Peyer's patch (tissue), 4 donors: ENCODE measurements at regions not wholly inside any gene's neighbourhood (a gene's known extent, or its start where the extent isn't known, plus 50 kb on each side); places are given as distances from the start of the nearest gene placed in this dataset.

ENCODE experiments used
- POLR2A ChIP-seq, 2 donors: fragments of 450-650 bp; IDR thresholded peaks; one replicate each; pipeline ENCODE4 v1.5.1; 2017; ENCODE audit warnings: antibody characterized with exemption in 2 of 2, mild to moderate bottlenecking in 2 of 2, moderate library complexity in 2 of 2
- TF ChIP-seq, protein P1 (sequence below), 6 experiments: fragments of 450-650 bp in 4 of 6; fragments of 200-600 bp in 2 of 6; sonication (generic) in 1 of 6; IDR thresholded peaks; one replicate each; pipeline ENCODE4 v1.5.1; 2017 to 2019; ENCODE audit warnings: antibody characterized with exemption in 6 of 6, mild to moderate bottlenecking in 3 of 6, moderate library complexity in 1 of 6

DNA sequence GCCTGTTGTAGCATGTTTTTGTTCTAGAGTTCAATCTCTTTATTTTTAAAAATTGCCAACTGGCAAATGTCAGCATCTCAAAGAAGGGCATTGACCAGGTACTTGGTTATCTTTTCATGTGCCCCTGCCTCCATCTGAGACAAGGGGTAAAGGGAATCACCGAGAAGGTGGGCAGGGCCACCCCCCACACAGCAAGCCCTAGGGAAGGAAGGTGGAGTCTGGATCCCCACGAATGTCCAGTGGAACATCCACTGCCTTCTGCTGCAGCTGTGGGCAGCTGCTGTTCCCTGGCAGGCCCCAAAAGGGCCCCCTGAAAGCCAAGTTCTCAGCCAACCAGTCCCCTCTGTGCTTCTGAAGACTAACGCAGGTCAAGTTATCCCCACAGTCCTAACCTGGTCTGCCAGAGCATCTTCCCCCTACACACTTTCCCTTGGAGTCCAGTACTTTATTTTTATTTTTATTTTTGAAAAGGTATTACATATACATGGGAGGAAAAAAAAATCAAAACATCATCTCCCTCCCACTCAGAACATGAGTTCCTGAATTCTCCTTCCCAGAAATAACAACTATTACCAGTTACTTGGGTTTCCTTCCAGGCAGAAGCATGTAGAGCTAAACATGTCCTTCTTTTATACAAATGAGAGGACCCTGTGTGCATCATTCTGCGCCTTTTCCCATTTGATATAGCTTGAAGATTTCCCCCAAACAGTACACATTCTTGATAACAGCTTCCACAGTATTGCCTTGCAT, 253.7 kb downstream of the MAFB start:
- TF ChIP-seq, protein P1, sequence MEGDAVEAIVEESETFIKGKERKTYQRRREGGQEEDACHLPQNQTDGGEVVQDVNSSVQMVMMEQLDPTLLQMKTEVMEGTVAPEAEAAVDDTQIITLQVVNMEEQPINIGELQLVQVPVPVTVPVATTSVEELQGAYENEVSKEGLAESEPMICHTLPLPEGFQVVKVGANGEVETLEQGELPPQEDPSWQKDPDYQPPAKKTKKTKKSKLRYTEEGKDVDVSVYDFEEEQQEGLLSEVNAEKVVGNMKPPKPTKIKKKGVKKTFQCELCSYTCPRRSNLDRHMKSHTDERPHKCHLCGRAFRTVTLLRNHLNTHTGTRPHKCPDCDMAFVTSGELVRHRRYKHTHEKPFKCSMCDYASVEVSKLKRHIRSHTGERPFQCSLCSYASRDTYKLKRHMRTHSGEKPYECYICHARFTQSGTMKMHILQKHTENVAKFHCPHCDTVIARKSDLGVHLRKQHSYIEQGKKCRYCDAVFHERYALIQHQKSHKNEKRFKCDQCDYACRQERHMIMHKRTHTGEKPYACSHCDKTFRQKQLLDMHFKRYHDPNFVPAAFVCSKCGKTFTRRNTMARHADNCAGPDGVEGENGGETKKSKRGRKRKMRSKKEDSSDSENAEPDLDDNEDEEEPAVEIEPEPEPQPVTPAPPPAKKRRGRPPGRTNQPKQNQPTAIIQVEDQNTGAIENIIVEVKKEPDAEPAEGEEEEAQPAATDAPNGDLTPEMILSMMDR (IDR thresholded peaks at IDR 0.05), result no peak
- TF ChIP-seq POLR2A (IDR thresholded peaks at IDR 0.05), result no peak
